AG10803 (cell line): ENCODE measurements at regions not wholly inside any gene's neighbourhood (a gene's known extent, or its start where the extent isn't known, plus 50 kb on each side); places are given as distances from the start of the nearest gene placed in this dataset.
"Not testable (repeated sequence)": the region's sequence is repeated elsewhere in the genome, so short reads cannot be mapped to it uniquely, and the experiment has no call there.

ENCODE experiments used
- DNase-seq: peaks from one replicate; pipeline ENCODE4 v3.0.0; 2010; ENCODE audit warnings: low read depth
- H3K4me3 ChIP-seq: 2 replicates; pipeline ENCODE4 v1.5.1; 2011; ENCODE audit warnings: mild to moderate bottlenecking, low read length, control low read depth
- CTCF ChIP-seq: conservative IDR thresholded peaks from 2 replicates; pipeline ENCODE4 v1.5.1; 2011; ENCODE audit warnings: mild to moderate bottlenecking, low read length, control low read depth, inconsistent platforms

- no peak for TF ChIP-seq CTCF
- H3K4me3 ChIP-seq = no peak overlapping the region
- no peak for DNase-seq
Measured at GRCh38 chr9:7579351-7579750, 220.2 kb downstream of the DMAC1 start.

GRCh38 chr9:7578951-7579350, 220.6 kb downstream of the DMAC1 start:
- no peak overlapping the region for H3K4me3 ChIP-seq
- no peak for TF ChIP-seq CTCF
- no peak for DNase-seq

- H3K4me3 ChIP-seq = no peak overlapping the region
- peak; percentile 81 for TF ChIP-seq CTCF
- DNase-seq = peak; percentile 40
Measured at GRCh38 chr9:7570107-7570720, 229.4 kb downstream of the DMAC1 start.

GRCh38 chr9:7567687-7568086, 231.9 kb downstream of the DMAC1 start:
- no peak for DNase-seq
- H3K4me3 ChIP-seq = no peak overlapping the region
- TF ChIP-seq CTCF = no peak

- no peak overlapping the region for H3K4me3 ChIP-seq
- DNase-seq = no peak
- no peak for TF ChIP-seq CTCF
Measured at GRCh38 chr9:7561527-7562080, 238.0 kb downstream of the DMAC1 start.

- H3K4me3 ChIP-seq = no peak overlapping the region
- TF ChIP-seq CTCF = no peak
- DNase-seq = no peak
Measured at GRCh38 chr9:7560669-7561305, 238.8 kb downstream of the DMAC1 start.

GRCh38 chr9:7554699-7555098, 244.9 kb downstream of the DMAC1 start:
- H3K4me3 ChIP-seq = no peak overlapping the region
- TF ChIP-seq CTCF = no peak
- DNase-seq = no peak

- DNase-seq, H3K4me3 ChIP-seq: not testable (repeated sequence)
Measured at GRCh38 chr9:7552706-7553105, 246.9 kb downstream of the DMAC1 start.
